Cardiac muscle cell (in vitro differentiated cells and primary cell): ENCODE measurements at regions not wholly inside any gene's neighbourhood (a gene's known extent, or its start where the extent isn't known, plus 50 kb on each side); places are given as distances from the start of the nearest gene placed in this dataset.

Experiments
- DNase-seq, 2 donors: peaks; one replicate each; pipeline versions ENCODE4 v3.0.0 to v3.0.0-alpha.2; 2010 to 2017; ENCODE audit warnings: low read depth in 1 of 2, low spot score in 1 of 2
- H3K27ac ChIP-seq: fragments of 200-600 bp; sonication (generic); 2 replicates; pipeline ENCODE4 v1.5.1; 2016
- H3K27me3 ChIP-seq: fragments of 200-600 bp; sonication (generic); 2 replicates; pipeline ENCODE4 v1.6.0; 2016; ENCODE audit warnings: control low read depth
- H3K36me3 ChIP-seq: fragments of 200-600 bp; sonication (generic); 2 replicates; pipeline ENCODE4 v1.5.1; 2016; ENCODE audit warnings: control low read depth
- H3K4me1 ChIP-seq: fragments of 200-600 bp; sonication (generic); 2 replicates; pipeline ENCODE4 v1.8.1; 2017; ENCODE audit warnings: low read depth, mild to moderate bottlenecking, mixed run types
- H3K4me3 ChIP-seq: fragments of 200-600 bp; sonication (generic); 2 replicates; pipeline ENCODE4 v1.5.1; 2016; ENCODE audit warnings: mild to moderate bottlenecking
- H3K9me3 ChIP-seq: fragments of 200-600 bp; sonication (generic); 2 replicates; pipeline ENCODE4 v1.5.1; 2017; ENCODE audit warnings: low read depth, mild to moderate bottlenecking, control low read depth
- TF ChIP-seq, protein P1 (sequence below): IDR thresholded peaks from 2 replicates; pipeline ENCODE4 v1.5.1; 2012; ENCODE audit warnings: low read depth, mild to moderate bottlenecking, low read length

DNA sequence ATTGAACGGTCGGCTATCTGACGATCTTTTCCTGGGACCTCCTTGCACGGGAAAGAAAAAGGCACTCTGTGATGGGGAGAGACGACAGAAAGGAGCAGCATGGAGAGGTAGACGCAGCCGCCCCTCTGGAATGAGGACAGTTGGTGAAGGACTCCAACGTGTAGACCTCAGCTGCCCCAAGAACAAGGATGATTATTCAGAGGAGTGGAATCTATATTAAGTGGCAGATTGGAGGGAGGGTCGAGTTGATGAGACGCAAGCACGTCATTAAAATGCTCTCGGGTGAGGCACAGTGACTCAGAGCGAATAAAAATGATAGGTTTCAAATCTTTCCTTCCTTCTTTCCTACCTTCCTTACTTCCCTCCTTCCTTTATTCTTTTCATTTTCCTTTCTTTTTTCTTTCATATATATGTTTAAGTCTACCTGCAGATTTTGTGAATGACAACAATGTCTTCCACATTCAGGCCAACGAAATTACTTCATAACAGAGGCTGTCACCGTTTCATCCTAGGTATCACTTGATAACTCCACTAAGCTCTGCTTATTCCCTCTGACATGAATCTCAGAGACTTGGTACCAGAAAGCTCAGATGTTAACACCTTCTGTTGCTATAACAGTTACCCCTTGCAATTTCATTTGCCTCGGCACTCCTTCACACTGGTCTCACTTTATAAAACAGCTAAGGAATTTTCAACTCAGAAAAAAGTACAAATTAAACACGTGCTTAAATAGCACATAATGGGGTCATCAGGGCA, 110.0 kb upstream of the PPARGC1A start:
- H3K4me3 ChIP-seq, result no peak overlapping the region
- TF ChIP-seq, protein P1, sequence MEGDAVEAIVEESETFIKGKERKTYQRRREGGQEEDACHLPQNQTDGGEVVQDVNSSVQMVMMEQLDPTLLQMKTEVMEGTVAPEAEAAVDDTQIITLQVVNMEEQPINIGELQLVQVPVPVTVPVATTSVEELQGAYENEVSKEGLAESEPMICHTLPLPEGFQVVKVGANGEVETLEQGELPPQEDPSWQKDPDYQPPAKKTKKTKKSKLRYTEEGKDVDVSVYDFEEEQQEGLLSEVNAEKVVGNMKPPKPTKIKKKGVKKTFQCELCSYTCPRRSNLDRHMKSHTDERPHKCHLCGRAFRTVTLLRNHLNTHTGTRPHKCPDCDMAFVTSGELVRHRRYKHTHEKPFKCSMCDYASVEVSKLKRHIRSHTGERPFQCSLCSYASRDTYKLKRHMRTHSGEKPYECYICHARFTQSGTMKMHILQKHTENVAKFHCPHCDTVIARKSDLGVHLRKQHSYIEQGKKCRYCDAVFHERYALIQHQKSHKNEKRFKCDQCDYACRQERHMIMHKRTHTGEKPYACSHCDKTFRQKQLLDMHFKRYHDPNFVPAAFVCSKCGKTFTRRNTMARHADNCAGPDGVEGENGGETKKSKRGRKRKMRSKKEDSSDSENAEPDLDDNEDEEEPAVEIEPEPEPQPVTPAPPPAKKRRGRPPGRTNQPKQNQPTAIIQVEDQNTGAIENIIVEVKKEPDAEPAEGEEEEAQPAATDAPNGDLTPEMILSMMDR, result no peak
- no peaks in the 10 kb centered on the region for H3K4me1 ChIP-seq
- no peaks in the 10 kb centered on the region for H3K36me3 ChIP-seq
- DNase-seq, result no peak
- no peaks in the 10 kb centered on the region for H3K9me3 ChIP-seq
- no peaks in the 10 kb centered on the region for H3K27me3 ChIP-seq
- H3K27ac ChIP-seq, result no peak overlapping the region

DNA sequence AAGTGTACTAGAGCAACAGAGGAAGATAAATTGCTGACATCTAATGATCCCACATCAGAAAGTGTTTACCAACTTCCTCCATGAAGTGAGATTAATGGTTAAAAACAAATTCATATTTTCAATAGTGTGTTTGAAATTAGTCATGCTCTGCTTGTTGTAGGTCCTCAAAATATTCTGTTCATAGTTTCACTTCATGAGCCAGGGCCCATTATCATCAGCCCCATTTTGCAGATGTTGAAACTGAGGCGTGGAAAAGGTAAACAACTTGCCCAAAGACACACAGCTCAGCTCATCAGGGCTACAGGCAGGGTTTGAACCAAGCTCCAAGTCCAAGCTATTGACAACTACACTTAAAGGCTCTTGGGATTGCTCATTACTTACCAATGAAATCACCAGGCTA, 103.5 kb upstream of the PPARGC1A start:
- H3K27me3 ChIP-seq, result no peaks in the 10 kb centered on the region
- no peak overlapping the region for H3K27ac ChIP-seq
- TF ChIP-seq, protein P1, result no peak
- no peak overlapping the region for H3K4me3 ChIP-seq
- no peaks in the 10 kb centered on the region for H3K9me3 ChIP-seq
- no peak for DNase-seq
- H3K36me3 ChIP-seq, result no peaks in the 10 kb centered on the region
- peaks cover 13% of the 10 kb centered on the region for H3K4me1 ChIP-seq

DNA sequence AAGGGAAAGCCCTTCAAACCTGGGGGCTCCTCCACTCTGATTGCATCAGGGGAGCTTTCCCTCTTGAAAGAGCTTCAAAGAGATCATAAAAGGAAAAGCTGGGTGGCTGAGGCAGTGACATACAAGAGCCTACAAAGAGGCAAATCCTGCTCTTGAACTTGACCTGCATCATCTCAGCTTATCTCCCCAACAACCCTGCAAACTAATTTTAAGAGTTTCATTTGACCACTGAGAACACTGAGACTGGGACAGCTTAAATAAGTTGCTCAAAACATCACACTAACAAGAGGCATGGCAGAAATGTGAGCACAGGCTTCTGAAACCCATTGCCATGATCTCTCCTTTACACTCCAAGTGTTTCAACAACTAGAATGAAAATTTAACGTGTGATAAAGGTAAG, 101.6 kb upstream of the PPARGC1A start:
- H3K9me3 ChIP-seq, result no peaks in the 10 kb centered on the region
- peaks cover 13% of the 10 kb centered on the region for H3K4me1 ChIP-seq
- no peak overlapping the region for H3K4me3 ChIP-seq
- H3K27ac ChIP-seq, result no peak overlapping the region
- H3K36me3 ChIP-seq, result no peaks in the 10 kb centered on the region
- TF ChIP-seq, protein P1, result no peak
- peak in 1 of 2 donors; percentile 66 for DNase-seq
- no peaks in the 10 kb centered on the region for H3K27me3 ChIP-seq

DNA sequence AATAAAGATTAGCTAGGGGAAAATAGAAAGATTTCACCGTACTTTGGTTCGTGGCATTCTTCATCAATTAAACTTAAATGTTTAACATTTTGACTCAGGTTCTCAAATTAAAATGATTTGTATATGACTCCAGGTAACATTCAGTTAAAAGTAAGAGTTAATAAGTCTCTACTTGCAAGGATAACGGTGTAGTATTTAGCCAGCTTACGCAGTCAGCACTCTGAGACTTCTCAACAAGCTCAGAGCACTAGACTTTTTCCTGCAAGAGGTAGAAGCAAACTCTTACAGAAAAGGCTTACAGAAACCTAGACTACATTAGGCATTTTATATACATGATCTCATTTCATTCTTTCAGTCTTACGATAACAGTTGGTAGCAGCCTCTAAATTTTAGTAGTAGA, 96.4 kb upstream of the PPARGC1A start:
- H3K4me1 ChIP-seq, result peaks cover 13% of the 10 kb centered on the region
- TF ChIP-seq, protein P1, result no peak
- H3K4me3 ChIP-seq, result no peak overlapping the region
- no peaks in the 10 kb centered on the region for H3K36me3 ChIP-seq
- H3K27me3 ChIP-seq, result no peaks in the 10 kb centered on the region
- H3K9me3 ChIP-seq, result no peaks in the 10 kb centered on the region
- peak in 1 of 2 donors; percentile 11 for DNase-seq
- no peak overlapping the region for H3K27ac ChIP-seq

DNA sequence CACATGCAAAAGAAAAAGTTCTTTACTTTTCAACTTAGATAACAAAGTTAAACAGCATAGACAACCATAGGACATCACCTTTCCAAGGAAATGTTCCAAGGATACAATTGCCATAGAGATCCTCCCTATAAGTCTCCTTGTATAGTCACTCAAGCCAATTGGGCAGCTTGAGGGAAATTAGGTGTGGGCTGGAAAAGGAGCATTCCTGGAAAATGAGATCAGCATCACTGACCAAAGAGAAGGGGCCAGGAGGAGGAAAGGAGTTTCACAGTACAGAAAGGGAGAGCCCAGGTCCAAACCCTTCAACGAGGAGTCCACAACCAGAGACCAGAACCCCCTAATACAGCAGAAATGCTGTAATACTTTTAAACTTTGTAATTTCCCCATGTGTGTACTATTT, 91.5 kb upstream of the PPARGC1A start:
- DNase-seq, result no peak
- TF ChIP-seq, protein P1, result no peak

More for the DNA sequence above, 91.5 kb upstream of the PPARGC1A start:
- no peaks in the 10 kb centered on the region for H3K9me3 ChIP-seq
- H3K4me3 ChIP-seq, result no peak overlapping the region
- no peak overlapping the region for H3K27ac ChIP-seq
- no peaks in the 10 kb centered on the region for H3K36me3 ChIP-seq
- peaks cover 7% of the 10 kb centered on the region for H3K4me1 ChIP-seq
- H3K27me3 ChIP-seq, result no peaks in the 10 kb centered on the region
